GM12891 (cell line): ENCODE measurements at regions not wholly inside any gene's neighbourhood (a gene's known extent, or its start where the extent isn't known, plus 50 kb on each side); places are given as distances from the start of the nearest gene placed in this dataset.
"Not testable (repeated sequence)": the region's sequence is repeated elsewhere in the genome, so short reads cannot be mapped to it uniquely, and the experiment has no call there.

Source experiments
- DNase-seq: peaks from one replicate; pipeline ENCODE4 v3.0.0; 2011; ENCODE audit warnings: low spot score; ENCODE audit not compliant: insufficient read length
- FAIRE-seq: peaks from 2 replicates; lab custom pipeline; 2011; peaks lifted over from hg19 to GRCh38; lab: Jason Lieb, UNC
- PAX5 ChIP-seq: IDR thresholded peaks from 2 replicates; pipeline ENCODE4 v1.6.1; 2011; ENCODE audit warnings: low read length, moderate library complexity, mild to moderate bottlenecking; ENCODE audit not compliant: insufficient read depth, severe bottlenecking
- POLR2A ChIP-seq: IDR thresholded peaks from 2 replicates; pipeline ENCODE4 v1.6.1; 2011; ENCODE audit warnings: low read depth, low read length, control low read depth
- POLR2AphosphoS5 ChIP-seq: IDR thresholded peaks from 2 replicates; pipeline ENCODE4 v1.6.1; 2011; ENCODE audit warnings: low read depth, low read length, control low read depth
- POU2F2 ChIP-seq: IDR thresholded peaks from 2 replicates; pipeline ENCODE4 v1.6.1; 2011; ENCODE audit warnings: low read depth, mild to moderate bottlenecking, control low read depth, low read length, moderate library complexity
- SPI1 ChIP-seq: IDR thresholded peaks from 2 replicates; pipeline ENCODE4 v1.6.1; 2011; ENCODE audit warnings: low read depth, low read length, control low read depth
- TAF1 ChIP-seq: IDR thresholded peaks from 2 replicates; pipeline ENCODE4 v1.6.1; 2011; ENCODE audit warnings: low read depth, low read length, control low read depth

DNA sequence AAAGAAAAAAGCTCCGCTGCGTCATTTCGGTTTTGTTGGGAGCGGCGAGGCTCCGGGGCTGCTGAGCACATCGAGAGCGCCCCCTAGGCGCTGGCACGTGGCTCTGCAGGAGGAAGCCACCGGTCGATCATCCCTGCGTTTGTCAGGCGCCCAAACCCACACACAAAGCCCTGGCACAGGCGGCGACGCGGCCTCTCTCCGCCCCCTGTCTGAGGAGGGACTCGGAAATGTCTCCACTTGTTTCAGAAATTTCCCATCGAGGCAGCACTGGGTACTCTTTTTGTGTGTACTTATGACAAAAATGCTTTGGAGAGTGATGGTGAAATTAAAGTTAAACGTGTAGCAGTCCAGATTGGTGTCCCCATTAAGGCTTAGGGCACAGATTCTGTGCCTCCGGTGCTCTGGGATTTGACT is 407.3 kb upstream of the ONECUT1 start:
- DNase-seq, result peak; percentile 38
- TF ChIP-seq POU2F2, result no peak
- no peak for TF ChIP-seq SPI1
- no peak for TF ChIP-seq TAF1
- no peak for TF ChIP-seq POLR2A
- TF ChIP-seq POLR2AphosphoS5, result no peak
- TF ChIP-seq PAX5, result no peak
- peak; percentile 5 for FAIRE-seq

GRCh38 chr15:53196788-53197187 is 406.7 kb upstream of the ONECUT1 start:
- TF ChIP-seq PAX5, result no peak
- TF ChIP-seq TAF1, result no peak
- TF ChIP-seq POLR2A, result no peak
- TF ChIP-seq SPI1, result no peak
- no peak for TF ChIP-seq POU2F2
- TF ChIP-seq POLR2AphosphoS5, result no peak
- no peak for DNase-seq
- FAIRE-seq, result no peak

GRCh38 chr15:53196242-53196641 is 406.1 kb upstream of the ONECUT1 start:
- TF ChIP-seq POLR2A, result no peak
- TF ChIP-seq POU2F2, result no peak
- no peak for TF ChIP-seq PAX5
- no peak for TF ChIP-seq POLR2AphosphoS5
- TF ChIP-seq TAF1, result no peak
- no peak for TF ChIP-seq SPI1
- FAIRE-seq (no peak), DNase-seq (no peak)

DNA sequence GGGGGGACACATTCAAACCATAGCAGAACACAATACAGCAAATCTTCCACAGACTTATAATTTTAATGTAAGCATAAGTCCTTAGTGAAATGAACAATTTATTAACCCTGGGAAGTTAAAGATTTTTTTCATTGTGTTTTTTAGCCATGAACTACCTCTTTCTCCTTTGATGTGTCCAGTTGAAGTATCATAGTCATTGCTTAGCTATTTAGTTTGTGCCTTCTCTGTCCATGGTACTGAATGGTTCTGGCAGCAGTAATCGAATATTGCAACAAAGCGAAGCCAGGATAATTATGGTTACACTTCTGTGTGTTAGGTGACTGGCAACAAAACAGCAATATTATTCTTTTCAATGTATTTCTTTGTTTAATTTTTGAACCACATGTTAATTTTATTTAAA is 403.0 kb upstream of the ONECUT1 start:
- FAIRE-seq, result no peak
- no peak for DNase-seq
- no peak for TF ChIP-seq TAF1
- no peak for TF ChIP-seq POLR2AphosphoS5

GRCh38 chr15:53189860-53190259 is 399.7 kb upstream of the ONECUT1 start:
- FAIRE-seq (no peak), DNase-seq (no peak)
- TF ChIP-seq POLR2A (no peak), PAX5 (no peak), POU2F2 (no peak), SPI1 (no peak), POLR2AphosphoS5 (no peak), TAF1 (no peak)

DNA sequence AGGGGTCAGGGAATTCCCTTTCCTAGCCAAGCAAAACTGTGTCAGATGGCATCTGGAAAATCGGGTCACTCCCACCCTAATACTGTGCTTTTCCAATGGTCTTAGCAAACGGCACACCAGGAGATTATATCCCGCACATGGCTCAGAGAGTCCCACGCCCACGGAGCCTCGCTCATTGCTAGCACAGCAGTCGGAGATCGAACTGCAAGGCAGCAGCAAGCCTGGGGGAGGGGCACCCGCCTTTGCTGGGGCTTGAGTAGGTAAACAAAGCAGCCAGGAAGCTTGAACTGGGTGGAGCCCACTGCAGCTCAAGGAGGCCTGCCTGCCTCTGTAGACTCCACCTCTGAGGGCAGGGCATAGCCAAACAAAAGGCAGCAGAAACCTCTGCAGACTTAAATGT is 393.3 kb upstream of the ONECUT1 start:
- not testable (repeated sequence) for FAIRE-seq, DNase-seq

DNA sequence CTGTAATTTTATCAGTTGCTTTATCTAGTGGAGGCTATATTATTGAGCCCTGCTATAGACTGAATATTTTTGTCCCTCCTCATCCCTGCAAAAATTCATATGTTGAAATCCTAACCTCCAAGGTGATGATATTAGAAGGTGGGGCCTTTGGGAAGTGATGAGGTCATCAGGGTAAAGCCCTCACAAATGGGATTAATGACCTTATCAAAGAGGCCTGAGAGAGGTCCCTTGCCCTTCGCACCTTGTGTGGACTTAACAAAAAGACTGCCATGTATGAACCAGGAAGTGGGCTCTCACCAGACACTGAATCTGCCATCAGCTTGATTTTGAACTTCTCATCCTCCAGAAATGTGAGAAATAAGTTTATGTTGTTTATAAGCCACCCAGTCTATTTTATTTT is 381.4 kb upstream of the ONECUT1 start:
- FAIRE-seq (no peak), DNase-seq (no peak)
- TF ChIP-seq POLR2AphosphoS5 (no peak), SPI1 (no peak), POU2F2 (no peak), POLR2A (no peak), TAF1 (no peak), PAX5 (no peak)

DNA sequence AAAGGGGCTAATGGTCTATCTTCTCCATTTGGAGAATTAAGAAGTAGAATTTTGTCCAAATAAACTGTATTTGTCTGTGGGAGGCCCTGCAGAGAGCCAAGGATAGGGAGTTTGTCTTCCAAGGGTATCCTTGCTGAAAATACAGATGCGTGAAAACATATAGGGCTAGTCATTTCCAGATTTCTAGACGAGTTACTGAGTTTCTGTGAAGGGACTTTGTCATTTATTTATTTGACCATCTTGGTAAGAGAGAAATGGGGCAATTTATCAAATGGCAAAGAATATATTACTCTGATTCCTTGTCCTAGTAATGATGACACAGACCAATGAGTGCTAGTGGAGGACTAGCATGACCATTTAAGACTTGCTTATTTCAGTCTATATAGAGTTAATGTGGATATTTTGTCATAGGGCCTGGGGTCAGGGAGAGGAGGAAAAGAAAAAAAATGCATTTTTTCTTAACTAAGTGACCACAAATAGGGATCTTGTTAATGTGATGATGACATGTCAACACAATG is 376.6 kb upstream of the ONECUT1 start:
- FAIRE-seq (no peak), DNase-seq (no peak)
- TF ChIP-seq POLR2AphosphoS5, result no peak
- no peak for TF ChIP-seq SPI1
- TF ChIP-seq PAX5, result no peak
- TF ChIP-seq POU2F2, result no peak
- TF ChIP-seq POLR2A, result no peak
- TF ChIP-seq TAF1, result no peak

DNA sequence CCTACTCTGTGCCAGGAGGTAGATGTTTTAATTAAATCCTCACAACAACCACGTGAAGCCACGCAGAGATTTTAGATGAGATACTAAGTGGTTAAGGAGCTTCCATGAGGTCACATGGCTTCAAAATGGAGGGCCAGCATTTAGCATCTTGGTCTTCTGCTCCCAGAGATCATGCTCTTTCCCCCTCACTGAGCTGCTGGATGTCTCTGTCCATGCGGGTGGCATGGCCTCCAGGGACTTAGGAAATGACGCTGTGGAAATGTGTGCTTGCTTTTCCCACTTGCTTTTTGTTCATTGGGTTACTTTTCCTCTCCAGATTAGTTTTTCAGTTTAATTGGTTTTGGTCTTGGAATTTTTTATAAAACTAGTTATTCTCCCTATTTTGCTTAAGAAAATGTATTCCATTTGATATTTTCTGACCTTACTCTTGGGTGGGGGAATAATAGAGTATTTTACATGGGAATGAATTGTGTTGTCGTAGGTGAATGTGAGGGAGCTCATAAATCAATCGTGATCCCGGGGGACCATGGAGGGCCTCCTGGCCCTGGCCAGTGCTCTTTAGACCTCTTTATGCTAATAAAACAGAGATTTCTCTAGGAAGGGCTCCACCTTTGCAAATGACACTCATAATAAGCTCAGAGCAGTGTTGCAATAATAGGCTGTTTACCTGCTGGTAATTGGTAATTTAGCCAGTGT is 376.0 kb upstream of the ONECUT1 start:
- no peak for TF ChIP-seq SPI1
- TF ChIP-seq POLR2AphosphoS5, result no peak
- TF ChIP-seq PAX5, result no peak
- no peak for TF ChIP-seq TAF1
- FAIRE-seq (no peak), DNase-seq (no peak)

DNA sequence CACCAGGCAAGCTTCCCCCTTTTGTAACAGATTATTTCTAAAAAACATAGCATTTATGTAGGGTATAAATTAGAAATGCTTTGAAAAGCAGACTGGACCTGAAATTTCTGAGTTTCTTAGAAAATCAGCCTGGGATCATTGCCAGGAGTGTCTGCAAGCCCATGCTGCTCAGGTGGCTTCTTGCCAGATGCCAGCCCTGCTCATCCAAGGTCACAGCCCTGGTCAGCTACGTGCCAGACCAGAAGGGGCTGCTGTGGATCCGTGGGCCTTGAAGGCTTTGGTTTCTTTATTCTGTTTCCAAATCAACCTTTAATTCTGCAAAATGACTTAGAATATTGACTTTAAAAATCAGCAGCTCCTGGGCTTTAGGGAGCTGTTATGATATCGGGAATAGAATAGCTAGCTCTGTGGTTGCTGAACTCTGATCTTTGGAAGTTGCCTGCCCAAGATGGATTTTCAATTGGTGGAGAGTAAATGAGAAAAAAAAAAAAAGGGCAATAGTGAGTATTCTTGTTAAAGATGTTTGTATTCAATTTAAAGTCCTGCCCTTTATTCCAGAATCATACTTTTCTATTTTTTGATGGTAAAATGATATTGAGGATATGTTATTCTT is 370.1 kb upstream of the ONECUT1 start:
- no peak for TF ChIP-seq POU2F2
- no peak for DNase-seq
- no peak for FAIRE-seq

DNA sequence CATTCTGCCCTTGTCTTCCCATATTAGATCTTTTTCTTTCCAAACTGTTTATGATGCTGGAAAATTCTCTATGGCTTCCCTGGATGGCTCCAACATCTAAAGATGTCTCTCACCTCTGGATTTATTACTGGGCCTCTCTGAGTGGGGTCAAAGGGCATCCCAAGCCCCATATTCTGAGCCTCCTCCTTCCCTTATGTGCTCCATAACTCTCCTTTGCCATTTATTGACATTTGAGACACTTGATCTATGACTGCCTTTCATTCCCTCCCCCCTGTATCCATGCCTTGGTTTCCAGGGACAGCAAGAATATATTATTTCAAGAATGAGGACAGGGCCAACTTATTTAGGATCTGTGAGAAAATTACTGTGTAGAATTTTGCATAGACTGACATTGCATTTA is 369.3 kb upstream of the ONECUT1 start:
- FAIRE-seq (no peak), DNase-seq (no peak)
- TF ChIP-seq PAX5, result no peak
- TF ChIP-seq TAF1, result no peak
- no peak for TF ChIP-seq SPI1
- no peak for TF ChIP-seq POLR2A
- no peak for TF ChIP-seq POLR2AphosphoS5
- TF ChIP-seq POU2F2, result no peak
